HPDE6-E6E7 (cell line): ENCODE measurements at regions not wholly inside any gene's neighbourhood (a gene's known extent, or its start where the extent isn't known, plus 50 kb on each side); places are given as distances from the start of the nearest gene placed in this dataset.

Experiments used
- DNase-seq: peaks from one replicate; pipeline ENCODE4 v3.0.0; 2011; ENCODE audit warnings: missing footprints; ENCODE audit errors: extremely low spot score

- no peak for DNase-seq
Measured at GRCh38 chr6:43968110-43968965, 158.9 kb downstream of the MRPL14 start.

DNA sequence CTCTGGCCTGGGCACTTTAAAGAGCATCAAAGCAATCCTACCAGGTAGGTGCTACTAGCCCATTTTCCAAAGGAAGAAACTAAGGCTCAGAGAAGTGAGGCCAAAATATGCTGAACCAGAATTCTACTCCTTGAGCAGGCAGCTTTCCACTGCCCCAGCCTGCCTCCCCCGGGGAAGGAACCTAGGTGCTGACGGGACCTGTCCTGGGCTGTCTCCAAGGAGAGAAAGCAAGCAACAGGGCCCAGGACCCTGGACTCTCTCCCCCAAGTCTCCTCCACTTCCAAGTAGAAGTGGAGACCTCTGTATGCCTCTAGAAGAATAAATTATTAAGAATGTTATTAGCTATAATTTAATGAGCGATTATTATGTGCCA is 159.5 kb downstream of the MRPL14 start:
- DNase-seq = no peak

DNA sequence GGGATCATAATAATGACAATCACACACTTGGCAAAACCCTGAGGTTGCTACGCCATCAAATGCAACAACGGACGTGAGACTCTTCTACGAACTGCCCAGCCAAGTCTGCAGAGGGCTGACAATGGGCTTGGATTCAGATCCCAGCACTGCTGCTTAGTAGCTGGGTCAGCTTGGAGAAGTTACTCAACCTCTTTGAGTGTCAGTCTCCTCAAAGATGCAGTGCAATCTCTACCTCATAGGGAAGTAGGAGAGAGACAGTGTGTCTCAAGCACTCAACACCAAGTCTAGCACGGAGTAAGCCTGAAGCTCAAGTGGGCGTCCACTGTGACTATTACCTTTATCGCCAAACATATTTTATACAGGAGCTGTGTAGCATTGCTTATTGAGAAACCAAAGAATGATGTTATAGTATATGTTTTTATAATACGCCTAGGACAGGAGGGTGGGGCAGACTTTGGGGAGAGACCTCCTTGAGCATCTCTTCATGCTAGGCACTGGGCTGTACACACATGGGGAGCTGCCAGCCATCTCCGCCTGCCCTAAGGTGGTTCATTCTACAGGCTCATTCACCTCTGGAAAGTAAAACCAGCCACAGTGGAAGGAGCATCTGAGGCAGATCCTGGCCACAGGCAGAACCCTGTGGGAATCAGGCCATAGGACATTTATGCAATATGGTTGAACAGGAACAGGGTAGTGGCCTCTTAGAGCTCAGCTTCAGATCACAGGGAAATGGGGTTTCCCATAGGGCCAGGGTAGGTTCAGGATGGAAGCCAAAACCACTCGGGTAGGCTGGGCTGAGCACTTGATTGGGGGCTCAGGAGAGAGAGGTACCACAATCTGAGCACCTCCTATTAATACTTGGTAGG is 160.2 kb downstream of the MRPL14 start:
- no peak for DNase-seq

DNA sequence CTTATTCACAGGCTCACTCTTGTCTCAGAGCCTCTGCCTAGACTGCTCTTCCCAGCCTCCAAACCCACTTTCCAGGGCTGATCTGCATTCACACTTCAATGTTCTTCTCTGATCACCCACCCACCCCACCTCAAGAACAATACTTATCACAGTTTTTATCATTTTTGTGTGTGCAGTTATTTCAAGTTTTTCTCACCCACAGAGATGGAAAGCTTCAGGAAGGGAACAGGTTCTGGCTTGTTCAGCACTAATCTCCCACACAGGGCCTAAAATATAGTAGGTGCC is 160.9 kb downstream of the MRPL14 start:
- no peak for DNase-seq

DNA sequence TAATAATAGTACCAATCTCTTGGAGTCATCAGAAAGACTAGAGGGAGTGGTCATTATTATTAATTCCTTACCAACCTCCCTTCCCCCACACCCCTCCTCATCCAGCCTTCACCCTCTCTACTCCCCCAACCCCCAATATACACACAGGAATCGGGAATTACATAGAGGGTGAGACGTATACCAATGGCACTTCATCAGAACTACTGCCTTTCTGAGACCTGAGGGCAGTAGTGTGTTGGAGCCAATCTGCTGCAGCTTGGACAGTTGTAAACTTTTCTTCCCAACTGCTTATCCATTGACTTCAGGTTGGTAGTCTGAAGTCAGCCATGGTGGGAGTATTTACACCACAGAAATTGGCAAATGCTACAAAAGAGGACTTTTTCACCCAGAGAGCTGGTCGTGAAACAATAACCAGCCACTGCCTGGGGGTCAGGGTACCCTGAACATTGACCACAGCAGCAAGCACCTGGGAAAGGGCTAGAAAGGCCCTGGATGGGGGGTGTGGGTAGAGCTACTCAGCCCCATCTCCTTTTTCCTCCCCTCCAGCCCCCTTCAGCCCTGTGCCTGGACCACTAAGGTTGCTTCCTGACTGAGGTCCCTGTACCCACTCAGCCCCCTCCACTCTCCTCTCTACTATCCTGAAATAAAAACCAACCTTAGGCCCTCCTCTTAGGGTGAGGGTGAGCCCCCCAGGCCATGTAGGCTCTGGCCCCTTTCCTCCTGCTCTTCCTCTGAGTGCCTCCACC is 161.5 kb downstream of the MRPL14 start:
- no peak for DNase-seq

DNA sequence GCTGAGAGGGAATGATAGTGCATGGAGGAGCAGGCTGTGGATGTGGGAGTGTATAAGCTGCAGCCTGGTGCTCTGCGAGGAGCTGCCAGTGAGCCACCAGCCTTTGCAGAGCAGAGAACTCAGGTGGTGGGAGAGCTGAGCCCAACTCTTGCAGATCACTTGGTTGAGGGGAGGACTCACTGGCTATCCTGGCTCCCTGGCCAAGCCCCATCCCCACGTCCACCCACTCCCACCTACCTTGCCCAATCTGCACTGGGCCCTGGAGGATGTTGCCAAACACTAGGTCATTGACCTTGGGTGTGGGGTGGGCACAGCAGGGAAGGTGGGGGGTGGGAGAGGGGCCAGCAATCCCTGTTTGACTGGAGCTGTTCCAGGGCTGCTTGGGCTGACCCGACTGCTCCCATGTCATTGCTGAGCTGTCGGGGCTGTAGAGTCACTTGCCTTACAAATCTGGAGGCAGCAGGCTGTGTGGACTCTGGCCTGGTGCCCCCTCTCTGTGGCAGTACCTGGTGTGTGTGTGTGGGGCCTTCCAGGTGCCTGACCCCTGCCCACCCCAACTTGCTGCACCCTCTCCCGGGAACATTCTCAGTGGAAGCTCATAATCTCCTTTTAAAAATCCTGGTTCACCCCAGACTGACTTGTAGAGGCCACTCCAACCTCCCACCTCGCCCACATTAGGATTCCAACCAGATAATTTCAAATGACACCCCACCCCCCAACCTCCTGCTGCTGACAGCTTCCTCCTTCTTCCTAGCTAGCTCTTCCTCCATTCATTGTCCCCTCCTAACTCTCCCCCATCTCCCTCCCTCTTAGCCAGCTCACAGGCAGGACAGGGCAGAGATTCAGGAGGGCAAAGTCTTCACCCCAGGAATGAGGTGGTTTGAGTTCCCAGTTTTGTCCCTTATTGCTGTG is 162.3 kb downstream of the MRPL14 start:
- no peak for DNase-seq

DNA sequence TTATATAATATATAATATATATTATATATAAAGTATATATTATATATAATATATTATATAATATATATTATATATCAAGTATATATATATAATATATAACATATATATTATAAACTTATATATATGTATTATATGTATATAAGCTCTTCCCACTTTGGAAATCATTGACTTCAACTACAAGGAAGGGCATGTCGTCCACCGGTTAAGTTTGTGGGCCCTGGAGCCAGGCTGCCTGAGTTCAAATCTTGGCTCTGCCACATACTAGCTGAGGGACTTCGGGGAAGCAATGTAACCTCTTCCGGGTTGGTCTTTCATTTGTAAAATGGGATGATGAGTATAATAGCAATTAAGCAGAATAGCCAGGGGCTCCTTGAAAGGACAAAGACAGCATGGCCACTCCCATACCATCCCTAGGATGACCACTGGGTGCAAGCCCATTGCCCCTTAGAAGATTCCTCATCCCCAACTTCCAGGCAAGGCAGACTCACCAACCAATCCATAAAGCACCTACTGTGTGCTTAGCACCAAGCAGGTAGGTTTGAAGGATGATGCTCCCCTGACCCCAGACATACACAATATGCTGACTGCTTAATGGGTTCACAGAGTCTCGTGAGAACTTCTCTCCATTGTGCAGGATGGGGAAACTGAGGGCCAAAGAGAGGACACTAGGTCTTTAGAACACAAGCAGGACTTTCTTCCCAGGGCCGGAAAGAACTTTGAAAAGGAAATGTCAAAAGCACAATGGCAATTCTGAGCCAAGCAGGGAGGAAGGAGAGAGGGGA is 163.2 kb downstream of the MRPL14 start:
- DNase-seq = no peak

GRCh38 chr6:43963203-43963602 is 164.0 kb downstream of the MRPL14 start:
- DNase-seq = no peak

DNA sequence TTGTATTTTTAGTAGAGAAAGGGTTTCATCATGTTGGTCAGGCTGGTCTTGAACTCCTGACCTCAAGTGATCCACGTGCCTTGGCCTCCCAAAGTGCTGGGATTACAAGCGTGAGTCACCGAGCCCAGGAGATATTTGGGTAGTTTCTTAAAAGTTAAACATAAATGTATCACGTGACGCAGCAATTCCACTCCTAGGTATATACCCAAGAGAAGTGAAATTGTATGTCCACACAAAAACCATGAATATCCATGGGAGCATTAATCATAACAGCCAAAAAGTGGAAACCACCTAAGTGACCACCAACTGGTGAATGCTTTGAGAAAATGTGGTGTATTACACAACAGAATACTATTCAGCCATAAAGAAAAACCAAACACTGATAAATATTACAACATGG is 164.8 kb downstream of the MRPL14 start:
- no peak for DNase-seq

DNA sequence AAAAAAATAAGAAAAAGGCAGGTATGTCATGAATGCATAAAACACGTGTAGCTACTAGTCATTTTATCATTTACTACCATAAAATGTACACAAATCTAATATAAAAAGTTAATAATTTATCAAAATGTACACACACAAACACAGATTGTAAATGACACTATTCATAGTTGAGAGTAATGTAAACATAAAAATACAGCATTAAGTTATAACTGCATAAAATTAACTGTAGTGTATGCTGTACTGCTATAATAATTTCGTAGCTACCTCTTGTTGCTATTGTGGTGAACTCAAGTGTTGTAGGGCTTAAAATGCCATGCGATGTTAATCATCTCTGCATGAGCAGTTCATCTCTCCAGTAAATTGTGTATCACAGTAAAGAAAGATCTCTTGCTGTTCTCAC is 170.0 kb downstream of the MRPL14 start:
- DNase-seq = no peak

- DNase-seq = no peak
Measured at GRCh38 chr6:43956478-43956877, 170.8 kb downstream of the MRPL14 start.

DNA sequence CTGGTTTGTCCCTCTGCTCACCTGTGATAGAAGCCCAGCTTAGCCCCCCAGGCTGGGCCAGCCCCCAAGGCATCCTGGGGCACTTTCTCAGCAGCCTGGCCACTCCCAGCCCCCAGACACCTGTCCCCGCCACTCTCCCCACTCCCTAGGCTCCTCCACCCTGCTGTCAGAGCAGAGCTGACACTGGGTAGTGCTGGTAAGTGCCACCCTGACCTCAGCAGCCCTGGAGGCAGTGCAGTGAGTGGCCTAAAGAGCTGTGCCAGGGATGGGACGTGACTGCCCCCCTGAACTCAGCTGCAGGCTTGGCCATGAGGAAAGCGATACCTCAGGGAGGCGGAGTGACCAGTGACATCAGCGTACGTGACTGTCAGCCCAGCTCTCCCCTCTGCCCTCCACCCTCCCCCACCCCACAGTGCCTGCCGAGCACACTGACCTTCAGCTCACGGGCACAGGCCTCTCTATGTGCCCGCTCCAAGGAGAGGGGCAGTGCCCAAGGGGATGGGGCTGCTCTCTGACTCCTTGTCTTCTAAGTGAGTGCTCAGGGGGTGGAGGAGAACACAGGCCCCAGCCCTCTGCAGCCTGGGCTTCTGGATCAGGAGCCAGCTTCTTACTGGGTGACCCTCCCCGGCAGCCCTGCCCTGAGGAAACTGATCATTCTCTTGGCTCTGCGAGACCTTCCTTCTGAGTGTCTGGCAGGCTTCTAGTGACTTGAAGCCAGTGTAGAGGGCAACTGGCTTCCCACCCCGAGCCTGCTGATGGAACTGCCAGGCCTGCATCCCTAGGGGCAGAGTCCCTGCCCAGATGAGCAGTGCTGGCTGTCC is 172.7 kb downstream of the MRPL14 start:
- DNase-seq = no peak

- no peak for DNase-seq
Measured at GRCh38 chr6:43953794-43954310, 173.4 kb downstream of the MRPL14 start.

GRCh38 chr6:43953256-43953655 is 174.0 kb downstream of the MRPL14 start:
- DNase-seq = no peak

GRCh38 chr6:43952746-43953145 is 174.5 kb downstream of the MRPL14 start:
- no peak for DNase-seq

- DNase-seq = no peak
Measured at GRCh38 chr6:43951756-43952675, 175.2 kb downstream of the MRPL14 start.

- DNase-seq = no peak
Measured at GRCh38 chr6:43951063-43951755, 176.0 kb downstream of the MRPL14 start.

DNA sequence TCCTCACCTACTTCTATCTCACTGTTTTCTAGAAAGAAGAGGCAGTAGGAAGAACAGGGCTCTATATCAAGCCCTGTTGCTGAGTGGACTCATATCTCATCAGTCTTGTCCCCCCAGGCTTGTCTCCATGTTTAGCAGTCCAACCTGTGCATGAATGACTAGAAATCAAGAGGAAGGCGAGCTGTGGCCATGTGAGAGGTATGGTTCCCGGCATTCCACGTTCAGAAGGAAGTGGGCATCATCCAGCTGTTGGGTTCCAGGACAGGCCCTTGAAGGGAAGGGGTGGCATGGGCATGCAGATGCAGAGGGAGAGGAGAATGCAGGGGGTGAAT is 176.6 kb downstream of the MRPL14 start:
- no peak for DNase-seq
